Endothelial cell of umbilical vein (primary cell): ENCODE measurements at regions not wholly inside any gene's neighbourhood (a gene's known extent, or its start where the extent isn't known, plus 50 kb on each side); places are given as distances from the start of the nearest gene placed in this dataset.

Source experiments
- BruUV-seq: library from RNA; stranded (reverse); fragments of 400-500 nt; replicated peaks from 2 replicates; lab custom pipeline; 2021; lab: Mats Ljungman, UMichigan
- CTCF ChIA-PET: fragments of 300-600, 350-600 bp; sonication (Branson Sonifier 250); formaldehyde crosslinking; loops from one replicate; lab custom pipeline; 2021; ENCODE audit warnings: antibody characterized with exemption, inconsistent platforms; lab: Charles Lee
- POLR2A ChIA-PET: fragments of 300-600, 350-600 bp; sonication (Branson Sonifier 250); formaldehyde crosslinking; loops from one replicate; lab custom pipeline; 2021; ENCODE audit warnings: antibody characterized with exemption, inconsistent platforms; lab: Charles Lee
- DNase-seq: peaks from one replicate; pipeline ENCODE4 v3.0.0-alpha.2; 2011; ENCODE audit warnings: low read depth, low spot score
- FAIRE-seq: peaks from 2 replicates; lab custom pipeline; 2011; peaks lifted over from hg19 to GRCh38; lab: Jason Lieb, UNC
- H2AFZ ChIP-seq: 2 replicates; pipeline ENCODE4 v1.6.0; 2012; ENCODE audit warnings: low read depth, low read length, control low read depth, inconsistent platforms
- H3K27ac ChIP-seq: 2 replicates; pipeline ENCODE4 v1.5.1; 2011; ENCODE audit warnings: low read depth, mild to moderate bottlenecking, control low read depth, low read length, moderate library complexity; ENCODE audit not compliant: insufficient read depth
- H3K27me3 ChIP-seq, 2 experiments: 2 replicates each; pipeline versions ENCODE4 v1.6.0 to v1.6.1; 2011; ENCODE audit warnings: low read length in 2 of 2, mixed read lengths in 1 of 2; ENCODE audit not compliant: control insufficient read depth in 2 of 2, insufficient read depth in 2 of 2
- H3K36me3 ChIP-seq, 2 experiments: 2 replicates in 1 of 2; 3 replicates in 1 of 2; pipeline ENCODE4 v1.5.1; 2011; ENCODE audit warnings: low read length in 2 of 2, mild to moderate bottlenecking in 1 of 2, moderate library complexity in 1 of 2; ENCODE audit not compliant: control insufficient read depth in 2 of 2, insufficient read depth in 2 of 2; ENCODE audit errors: extremely low read depth in 1 of 2
- H3K4me1 ChIP-seq: 3 replicates; pipeline ENCODE4 v1.5.1; 2011; ENCODE audit warnings: mild to moderate bottlenecking, low read length; ENCODE audit not compliant: control insufficient read depth, insufficient read depth; ENCODE audit errors: extremely low read depth
- H3K4me2 ChIP-seq: 2 replicates; pipeline ENCODE4 v1.6.1; 2011; ENCODE audit warnings: low read length, control low read depth, mixed read lengths; ENCODE audit not compliant: insufficient read depth
- H3K4me3 ChIP-seq, 3 experiments: fragments of 200-600 bp in 1 of 3; sonication (generic), shearing (Covaris generic) in 1 of 3; replicated peaks in 1 of 3; 2 replicates each; pipeline ENCODE4 v1.5.1; 2011 to 2016; ENCODE audit warnings: control low read depth in 3 of 3, low read length in 3 of 3, mild to moderate bottlenecking in 2 of 3, inconsistent platforms in 1 of 3, low read depth in 1 of 3, moderate library complexity in 1 of 3; ENCODE audit not compliant: insufficient read depth in 1 of 3
- H3K79me2 ChIP-seq: 2 replicates; pipeline ENCODE4 v1.6.0; 2012; ENCODE audit warnings: low read length, inconsistent platforms; ENCODE audit not compliant: control insufficient read depth, insufficient read depth
- H3K9ac ChIP-seq: replicated peaks from 2 replicates; pipeline ENCODE3; 2011; ENCODE audit warnings: low read length, control low read depth; ENCODE audit not compliant: insufficient read depth; ENCODE audit errors: extremely low read depth
- H3K9me1 ChIP-seq: replicated peaks from 3 replicates; pipeline ENCODE4 v1.6.0; 2011; ENCODE audit warnings: mild to moderate bottlenecking, low read length; ENCODE audit not compliant: control insufficient read depth, insufficient read depth; ENCODE audit errors: extremely low read depth
- H3K9me3 ChIP-seq: replicated peaks from 2 replicates; pipeline ENCODE4 v1.5.1; 2012; ENCODE audit warnings: low read length, inconsistent platforms; ENCODE audit not compliant: control insufficient read depth, insufficient read depth
- H4K20me1 ChIP-seq: replicated peaks from 2 replicates; pipeline ENCODE3; 2011; ENCODE audit warnings: mild to moderate bottlenecking, low read length; ENCODE audit not compliant: control insufficient read depth, insufficient read depth; ENCODE audit errors: extremely low read depth
- CTCF ChIP-seq, 2 donors: IDR thresholded peaks; 1 replicate in 1 of 2; 2 replicates in 1 of 2; pipeline ENCODE4 v1.5.1; 2011; ENCODE audit warnings: low read length in 2 of 2, mild to moderate bottlenecking in 2 of 2, moderate library complexity in 2 of 2, control low read depth in 1 of 2, inconsistent platforms in 1 of 2, low read depth in 1 of 2; ENCODE audit not compliant: insufficient read depth in 1 of 2; ENCODE audit errors: extremely low read depth in 1 of 2
- EZH2 ChIP-seq: IDR thresholded peaks from 2 replicates; pipeline ENCODE4 v1.6.1; 2012; ENCODE audit warnings: borderline replicate concordance, low read depth, mild to moderate bottlenecking, moderate library complexity, low read length, inconsistent platforms; ENCODE audit not compliant: severe bottlenecking
- FOS ChIP-seq: IDR thresholded peaks from 2 replicates; pipeline ENCODE4 v1.6.1; 2011; ENCODE audit warnings: mild to moderate bottlenecking, low read length, moderate library complexity, borderline replicate concordance; ENCODE audit not compliant: insufficient read depth
- GATA2 ChIP-seq: IDR thresholded peaks from 2 replicates; pipeline ENCODE4 v1.7.0; 2011; ENCODE audit warnings: low read depth, mild to moderate bottlenecking, moderate library complexity, mixed read lengths, low read length; ENCODE audit not compliant: insufficient read length, insufficient read depth
- JUN ChIP-seq: IDR thresholded peaks from 2 replicates; pipeline ENCODE4 v1.6.1; 2011; ENCODE audit warnings: borderline replicate concordance, low read depth; ENCODE audit not compliant: insufficient read length, insufficient read depth
- MYC ChIP-seq: IDR thresholded peaks from one replicate; pipeline ENCODE4 v1.6.1; 2011; ENCODE audit warnings: mild to moderate bottlenecking, low read depth, low read length
- POLR2A ChIP-seq: IDR thresholded peaks from 2 replicates; pipeline ENCODE4 v1.6.1; 2012; ENCODE audit warnings: low read depth, mild to moderate bottlenecking, control low read depth, low read length
- POLR2AphosphoS5 ChIP-seq: IDR thresholded peaks from 2 replicates; pipeline ENCODE4 v1.6.1; 2012; ENCODE audit warnings: low read depth, mild to moderate bottlenecking, control low read depth, low read length, moderate library complexity; ENCODE audit not compliant: insufficient read depth
- dilution Hi-C: fragments of 300-500 bp; cut with MboI; formaldehyde crosslinking; loops from one replicate; pipeline ENCODE4 v1.15.0; 2019; ENCODE audit warnings: low sequenced_read_pairs; ENCODE audit not compliant: extremely low pct_ligation_motif_present
- intact Hi-C: fragments of 100-400 bp; cut with micrococcal nuclease; formaldehyde crosslinking; loops from one replicate; pipeline ENCODE4 v1.10.0; 2022
- TF ChIP-seq, protein P1 (sequence below): IDR thresholded peaks from 2 replicates; pipeline ENCODE4 v1.6.1; 2011; ENCODE audit not compliant: insufficient read depth, insufficient read length

GRCh38 chr1:187338762-187339412 lies 510.1 kb downstream of the PLA2G4A start:
- ChIA-PET CTCF (interaction anchor here (0.6 to 0.8 kb wide), 2 partner anchors 10 to 1997 kb away, joined by 3 read pairs; no protein-coding TSS in a partner anchor), POLR2A (no interaction called here)
- H2AFZ ChIP-seq = no peak overlapping the region
- H3K9me1 ChIP-seq = no peaks in the 10 kb centered on the region
- TF ChIP-seq POLR2A (no peak), CTCF (IDR thresholded peaks at IDR 0.05; ENCODE audit: extremely low read depth in 1 of 2, insufficient read depth in 1 of 2, low read depth in 1 of 2, low read length in 2 of 2) (no peak), FOS (no peak), EZH2 (no peak), POLR2AphosphoS5 (no peak), GATA2 (no peak), MYC (no peak), JUN (no peak)
- TF ChIP-seq, protein P1, sequence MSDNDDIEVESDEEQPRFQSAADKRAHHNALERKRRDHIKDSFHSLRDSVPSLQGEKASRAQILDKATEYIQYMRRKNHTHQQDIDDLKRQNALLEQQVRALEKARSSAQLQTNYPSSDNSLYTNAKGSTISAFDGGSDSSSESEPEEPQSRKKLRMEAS = no peak
- H3K4me3 ChIP-seq = no peak overlapping the region
- H3K4me1 ChIP-seq = no peaks in the 10 kb centered on the region
- DNase-seq (no peak), FAIRE-seq (no peak)
- BruUV-seq = no TSS peak
- H3K27ac ChIP-seq = no peak overlapping the region
- dilution Hi-C loops (no loop called here), intact Hi-C loops (no loop called here)
- H3K9me3 ChIP-seq = no peaks in the 10 kb centered on the region
- H3K4me2 ChIP-seq = no peak overlapping the region
- H3K27me3 ChIP-seq = no peaks in the 10 kb centered on the region
- H4K20me1 ChIP-seq = no peaks in the 10 kb centered on the region
- no peaks in the 10 kb centered on the region for H3K79me2 ChIP-seq
- no peaks in the 10 kb centered on the region for H3K36me3 ChIP-seq
- no peak overlapping the region for H3K9ac ChIP-seq
